PC-3 (cell line): ENCODE measurements at regions not wholly inside any gene's neighbourhood (a gene's known extent, or its start where the extent isn't known, plus 50 kb on each side); places are given as distances from the start of the nearest gene placed in this dataset.

Source experiments
- EZH2 ChIP-seq: fragments of 300-600 bp; sonication (generic); IDR thresholded peaks from one replicate; pipeline ENCODE4 v1.6.1; 2017; ENCODE audit warnings: antibody characterized with exemption, mild to moderate bottlenecking, low read length; ENCODE audit not compliant: unreplicated experiment
- TF ChIP-seq, protein P1 (sequence below): fragments of 300-600 bp; sonication (generic); conservative IDR thresholded peaks from 2 replicates; pipeline ENCODE4 v1.5.1; 2017; ENCODE audit warnings: antibody characterized with exemption, low read depth, mild to moderate bottlenecking, low read length

DNA sequence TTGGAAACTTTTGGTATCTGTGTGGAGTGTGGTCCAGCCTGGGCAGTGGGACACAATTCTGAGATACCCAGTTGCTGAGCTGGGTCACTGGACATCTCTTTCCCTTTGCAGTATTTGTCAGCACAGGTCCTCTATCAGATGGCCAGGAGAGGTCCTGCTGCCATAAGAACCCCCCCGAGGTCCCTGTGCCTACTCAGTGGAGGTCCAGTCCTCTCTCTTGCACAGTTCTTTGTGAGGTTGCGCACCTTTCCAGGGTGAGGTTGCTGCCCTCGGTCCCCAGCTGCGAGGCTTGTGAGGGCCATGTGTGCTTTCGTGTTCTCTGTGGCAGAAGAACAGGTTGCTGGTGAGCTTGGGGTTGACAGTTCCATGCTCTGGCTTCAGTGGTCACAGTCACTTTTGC is 320.6 kb downstream of the QKI start:
- TF ChIP-seq EZH2, result no peak
- TF ChIP-seq, protein P1, sequence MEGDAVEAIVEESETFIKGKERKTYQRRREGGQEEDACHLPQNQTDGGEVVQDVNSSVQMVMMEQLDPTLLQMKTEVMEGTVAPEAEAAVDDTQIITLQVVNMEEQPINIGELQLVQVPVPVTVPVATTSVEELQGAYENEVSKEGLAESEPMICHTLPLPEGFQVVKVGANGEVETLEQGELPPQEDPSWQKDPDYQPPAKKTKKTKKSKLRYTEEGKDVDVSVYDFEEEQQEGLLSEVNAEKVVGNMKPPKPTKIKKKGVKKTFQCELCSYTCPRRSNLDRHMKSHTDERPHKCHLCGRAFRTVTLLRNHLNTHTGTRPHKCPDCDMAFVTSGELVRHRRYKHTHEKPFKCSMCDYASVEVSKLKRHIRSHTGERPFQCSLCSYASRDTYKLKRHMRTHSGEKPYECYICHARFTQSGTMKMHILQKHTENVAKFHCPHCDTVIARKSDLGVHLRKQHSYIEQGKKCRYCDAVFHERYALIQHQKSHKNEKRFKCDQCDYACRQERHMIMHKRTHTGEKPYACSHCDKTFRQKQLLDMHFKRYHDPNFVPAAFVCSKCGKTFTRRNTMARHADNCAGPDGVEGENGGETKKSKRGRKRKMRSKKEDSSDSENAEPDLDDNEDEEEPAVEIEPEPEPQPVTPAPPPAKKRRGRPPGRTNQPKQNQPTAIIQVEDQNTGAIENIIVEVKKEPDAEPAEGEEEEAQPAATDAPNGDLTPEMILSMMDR, result no peak
